ENCODE measurements at regions not wholly inside any gene's neighbourhood (a gene's known extent, or its start where the extent isn't known, plus 50 kb on each side); places are given as distances from the start of the nearest gene placed in this dataset.

GRCh38 chr6:95352064-95352795 is 225.1 kb upstream of the MANEA start:
- H3K4me3 ChIP-seq (ENCODE audit: low read depth, low read length): no peak overlapping the region
- DNase-seq (ENCODE audit: low read depth): no peak
- no peak for TF ChIP-seq CTCF (IDR thresholded peaks at IDR 0.05; ENCODE audit: insufficient read depth, low read length)

- no peak for DNase-seq (ENCODE audit: low read depth)
- no peak for TF ChIP-seq CTCF (IDR thresholded peaks at IDR 0.05; ENCODE audit: insufficient read depth, low read length)
- H3K4me3 ChIP-seq (ENCODE audit: low read depth, low read length): no peak overlapping the region
These were observed 222.8 kb upstream of the MANEA start for GRCh38 chr6:95354551-95354950.

GRCh38 chr6:95357380-95358020 is 219.8 kb upstream of the MANEA start:
- no peak for DNase-seq (ENCODE audit: low read depth)
- no peak for TF ChIP-seq CTCF (IDR thresholded peaks at IDR 0.05; ENCODE audit: insufficient read depth, low read length)
- no peak overlapping the region for H3K4me3 ChIP-seq (ENCODE audit: low read depth, low read length)

GRCh38 chr6:95364016-95364604 is 213.2 kb upstream of the MANEA start:
- DNase-seq (ENCODE audit: low read depth): peak; percentile 9
- peak; percentile 41 for TF ChIP-seq CTCF (IDR thresholded peaks at IDR 0.05; ENCODE audit: insufficient read depth, low read length)
- no peak overlapping the region for H3K4me3 ChIP-seq (ENCODE audit: low read depth, low read length)

- H3K4me3 ChIP-seq (ENCODE audit: low read depth, low read length): no peak overlapping the region
- TF ChIP-seq CTCF (IDR thresholded peaks at IDR 0.05; ENCODE audit: insufficient read depth, low read length): no peak
- DNase-seq (ENCODE audit: low read depth): no peak
These were observed 211.9 kb upstream of the MANEA start for GRCh38 chr6:95365454-95365853.

- no peak for TF ChIP-seq CTCF (IDR thresholded peaks at IDR 0.05; ENCODE audit: insufficient read depth, low read length)
- no peak for DNase-seq (ENCODE audit: low read depth)
- H3K4me3 ChIP-seq (ENCODE audit: low read depth, low read length): no peak overlapping the region
These were observed 210.9 kb upstream of the MANEA start for GRCh38 chr6:95366414-95366813.

All from fibroblast of the aortic adventitia (primary cell).